Endothelial cell of umbilical vein (primary cell): ENCODE measurements at regions not wholly inside any gene's neighbourhood (a gene's known extent, or its start where the extent isn't known, plus 50 kb on each side); places are given as distances from the start of the nearest gene placed in this dataset.
A peak's percentile ranks its signal among the peaks of the same experiment; 100 is the strongest.

ENCODE experiments used
- BruUV-seq: library from RNA; stranded (reverse); fragments of 400-500 nt; replicated peaks from 2 replicates; lab custom pipeline; 2021; lab: Mats Ljungman, UMichigan
- CTCF ChIA-PET: fragments of 300-600, 350-600 bp; sonication (Branson Sonifier 250); formaldehyde crosslinking; loops from one replicate; lab custom pipeline; 2021; ENCODE audit warnings: antibody characterized with exemption, inconsistent platforms; lab: Charles Lee
- POLR2A ChIA-PET: fragments of 300-600, 350-600 bp; sonication (Branson Sonifier 250); formaldehyde crosslinking; loops from one replicate; lab custom pipeline; 2021; ENCODE audit warnings: antibody characterized with exemption, inconsistent platforms; lab: Charles Lee
- DNase-seq: peaks from one replicate; pipeline ENCODE4 v3.0.0-alpha.2; 2011; ENCODE audit warnings: low read depth, low spot score
- FAIRE-seq: peaks from 2 replicates; lab custom pipeline; 2011; peaks lifted over from hg19 to GRCh38; lab: Jason Lieb, UNC
- H2AFZ ChIP-seq: 2 replicates; pipeline ENCODE4 v1.6.0; 2012; ENCODE audit warnings: low read depth, low read length, control low read depth, inconsistent platforms
- H3K27ac ChIP-seq: 2 replicates; pipeline ENCODE4 v1.5.1; 2011; ENCODE audit warnings: low read depth, mild to moderate bottlenecking, control low read depth, low read length, moderate library complexity; ENCODE audit not compliant: insufficient read depth
- H3K27me3 ChIP-seq, 2 experiments: 2 replicates each; pipeline versions ENCODE4 v1.6.0 to v1.6.1; 2011; ENCODE audit warnings: low read length in 2 of 2, mixed read lengths in 1 of 2; ENCODE audit not compliant: control insufficient read depth in 2 of 2, insufficient read depth in 2 of 2
- H3K36me3 ChIP-seq, 2 experiments: 2 replicates in 1 of 2; 3 replicates in 1 of 2; pipeline ENCODE4 v1.5.1; 2011; ENCODE audit warnings: low read length in 2 of 2, mild to moderate bottlenecking in 1 of 2, moderate library complexity in 1 of 2; ENCODE audit not compliant: control insufficient read depth in 2 of 2, insufficient read depth in 2 of 2; ENCODE audit errors: extremely low read depth in 1 of 2
- H3K4me1 ChIP-seq: 3 replicates; pipeline ENCODE4 v1.5.1; 2011; ENCODE audit warnings: mild to moderate bottlenecking, low read length; ENCODE audit not compliant: control insufficient read depth, insufficient read depth; ENCODE audit errors: extremely low read depth
- H3K4me2 ChIP-seq: 2 replicates; pipeline ENCODE4 v1.6.1; 2011; ENCODE audit warnings: low read length, control low read depth, mixed read lengths; ENCODE audit not compliant: insufficient read depth
- H3K4me3 ChIP-seq, 3 experiments: fragments of 200-600 bp in 1 of 3; sonication (generic), shearing (Covaris generic) in 1 of 3; replicated peaks in 1 of 3; 2 replicates each; pipeline ENCODE4 v1.5.1; 2011 to 2016; ENCODE audit warnings: control low read depth in 3 of 3, low read length in 3 of 3, mild to moderate bottlenecking in 2 of 3, inconsistent platforms in 1 of 3, low read depth in 1 of 3, moderate library complexity in 1 of 3; ENCODE audit not compliant: insufficient read depth in 1 of 3
- H3K79me2 ChIP-seq: 2 replicates; pipeline ENCODE4 v1.6.0; 2012; ENCODE audit warnings: low read length, inconsistent platforms; ENCODE audit not compliant: control insufficient read depth, insufficient read depth
- H3K9ac ChIP-seq: replicated peaks from 2 replicates; pipeline ENCODE3; 2011; ENCODE audit warnings: low read length, control low read depth; ENCODE audit not compliant: insufficient read depth; ENCODE audit errors: extremely low read depth
- H3K9me1 ChIP-seq: replicated peaks from 3 replicates; pipeline ENCODE4 v1.6.0; 2011; ENCODE audit warnings: mild to moderate bottlenecking, low read length; ENCODE audit not compliant: control insufficient read depth, insufficient read depth; ENCODE audit errors: extremely low read depth
- H3K9me3 ChIP-seq: replicated peaks from 2 replicates; pipeline ENCODE4 v1.5.1; 2012; ENCODE audit warnings: low read length, inconsistent platforms; ENCODE audit not compliant: control insufficient read depth, insufficient read depth
- H4K20me1 ChIP-seq: replicated peaks from 2 replicates; pipeline ENCODE3; 2011; ENCODE audit warnings: mild to moderate bottlenecking, low read length; ENCODE audit not compliant: control insufficient read depth, insufficient read depth; ENCODE audit errors: extremely low read depth
- CTCF ChIP-seq, 2 donors: IDR thresholded peaks; 1 replicate in 1 of 2; 2 replicates in 1 of 2; pipeline ENCODE4 v1.5.1; 2011; ENCODE audit warnings: low read length in 2 of 2, mild to moderate bottlenecking in 2 of 2, moderate library complexity in 2 of 2, control low read depth in 1 of 2, inconsistent platforms in 1 of 2, low read depth in 1 of 2; ENCODE audit not compliant: insufficient read depth in 1 of 2; ENCODE audit errors: extremely low read depth in 1 of 2
- EZH2 ChIP-seq: IDR thresholded peaks from 2 replicates; pipeline ENCODE4 v1.6.1; 2012; ENCODE audit warnings: borderline replicate concordance, low read depth, mild to moderate bottlenecking, moderate library complexity, low read length, inconsistent platforms; ENCODE audit not compliant: severe bottlenecking
- FOS ChIP-seq: IDR thresholded peaks from 2 replicates; pipeline ENCODE4 v1.6.1; 2011; ENCODE audit warnings: mild to moderate bottlenecking, low read length, moderate library complexity, borderline replicate concordance; ENCODE audit not compliant: insufficient read depth
- GATA2 ChIP-seq: IDR thresholded peaks from 2 replicates; pipeline ENCODE4 v1.7.0; 2011; ENCODE audit warnings: low read depth, mild to moderate bottlenecking, moderate library complexity, mixed read lengths, low read length; ENCODE audit not compliant: insufficient read length, insufficient read depth
- JUN ChIP-seq: IDR thresholded peaks from 2 replicates; pipeline ENCODE4 v1.6.1; 2011; ENCODE audit warnings: borderline replicate concordance, low read depth; ENCODE audit not compliant: insufficient read length, insufficient read depth
- MAX ChIP-seq: IDR thresholded peaks from 2 replicates; pipeline ENCODE4 v1.6.1; 2011; ENCODE audit not compliant: insufficient read depth, insufficient read length
- MYC ChIP-seq: IDR thresholded peaks from one replicate; pipeline ENCODE4 v1.6.1; 2011; ENCODE audit warnings: mild to moderate bottlenecking, low read depth, low read length
- POLR2A ChIP-seq: IDR thresholded peaks from 2 replicates; pipeline ENCODE4 v1.6.1; 2012; ENCODE audit warnings: low read depth, mild to moderate bottlenecking, control low read depth, low read length
- POLR2AphosphoS5 ChIP-seq: IDR thresholded peaks from 2 replicates; pipeline ENCODE4 v1.6.1; 2012; ENCODE audit warnings: low read depth, mild to moderate bottlenecking, control low read depth, low read length, moderate library complexity; ENCODE audit not compliant: insufficient read depth
- dilution Hi-C: fragments of 300-500 bp; cut with MboI; formaldehyde crosslinking; loops from one replicate; pipeline ENCODE4 v1.15.0; 2019; ENCODE audit warnings: low sequenced_read_pairs; ENCODE audit not compliant: extremely low pct_ligation_motif_present
- intact Hi-C: fragments of 100-400 bp; cut with micrococcal nuclease; formaldehyde crosslinking; loops from one replicate; pipeline ENCODE4 v1.10.0; 2022

- CTCF ChIA-PET: interaction anchor here (1.1 to 1.4 kb wide), 3 partner anchors 13 to 155 kb away, joined by 3 to 4 read pairs (median 3); partner anchors contain the start of gene FUT8
- no peak for FAIRE-seq
Measured at GRCh38 chr14:65257425-65257824, 155.1 kb upstream of the FUT8 start.

DNA sequence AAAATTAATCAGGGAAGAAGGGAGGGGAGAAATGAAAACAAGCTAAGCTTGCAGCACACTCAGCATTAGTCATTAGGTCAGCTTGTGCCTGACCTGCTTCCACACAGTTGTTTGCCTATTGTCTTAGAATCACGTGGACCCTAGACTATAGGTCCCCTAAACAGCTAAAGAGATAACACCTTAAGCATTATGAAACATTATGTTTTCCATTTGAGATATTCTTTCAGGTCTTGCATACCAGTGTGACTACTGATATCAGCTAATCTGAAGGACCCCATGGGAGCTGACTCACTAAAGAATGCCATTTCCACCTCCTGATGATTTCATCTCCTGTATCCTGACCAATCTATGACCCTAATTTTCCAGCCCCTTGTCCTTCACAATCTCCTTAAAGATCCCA, 154.1 kb upstream of the FUT8 start:
- TF ChIP-seq POLR2A (peak; percentile 75), JUN (peak; percentile 95), MYC (peak; percentile 42), CTCF (IDR thresholded peaks at IDR 0.05; ENCODE audit: extremely low read depth in 1 of 2, insufficient read depth in 1 of 2, low read depth in 1 of 2, low read length in 2 of 2) (no peak), MAX (peak; percentile 79), EZH2 (no peak), GATA2 (peak; percentile 99), POLR2AphosphoS5 (peak; percentile 88), FOS (peak; percentile 97)
- DNase-seq (peak; percentile 94), FAIRE-seq (peak; percentile 98)
- no peaks in the 10 kb centered on the region for H3K9me1 ChIP-seq
- H3K9me3 ChIP-seq: no peaks in the 10 kb centered on the region
- no peaks in the 10 kb centered on the region for H3K36me3 ChIP-seq
- POLR2A ChIA-PET: interaction anchor here (0.9 kb wide), 1 partner anchor 8 kb away, joined by 3 read pairs; no protein-coding TSS in a partner anchor
- peaks cover 31% of the 10 kb centered on the region for H3K4me1 ChIP-seq
- no peaks in the 10 kb centered on the region for H4K20me1 ChIP-seq
- CTCF ChIA-PET: interaction anchor here (0.9 to 1.4 kb wide), 5 partner anchors 8 to 154 kb away, joined by 3 to 5 read pairs (median 3); partner anchors contain the start of gene FUT8
- no peak overlapping the region for H3K9ac ChIP-seq
- intact Hi-C loops (loop anchor here (2.0 to 5.0 kb wide), 3 partner anchors 14 to 156 kb away; partner anchors contain the start of gene MAX), dilution Hi-C loops (no loop called here)
- H3K4me2 ChIP-seq: peak overlapping the region; percentile 24
- H3K27ac ChIP-seq: peak overlapping the region; percentile 69
- H3K27me3 ChIP-seq: no peaks in the 10 kb centered on the region
- H2AFZ ChIP-seq: no peak overlapping the region
- no peaks in the 10 kb centered on the region for H3K79me2 ChIP-seq
- BruUV-seq: no TSS peak
- no peak overlapping the region for H3K4me3 ChIP-seq

More at GRCh38 chr14:65257425-65257824, 155.1 kb upstream of the FUT8 start:
- no peaks in the 10 kb centered on the region for H3K9me1 ChIP-seq
- dilution Hi-C loops: no loop called here
- BruUV-seq: no TSS peak
- intact Hi-C loops: loop anchor here (5.0 kb wide), 1 partner anchor 155 kb away; the partner anchor contains the start of gene MAX
- POLR2A ChIA-PET: no interaction called here
- H3K27me3 ChIP-seq: no peaks in the 10 kb centered on the region
- peak overlapping the region; percentile 24 for H3K9ac ChIP-seq
- no peak overlapping the region for H3K4me3 ChIP-seq
- H3K4me2 ChIP-seq: peak overlapping the region; percentile 40
- no peaks in the 10 kb centered on the region for H4K20me1 ChIP-seq
- peaks cover 28% of the 10 kb centered on the region for H3K4me1 ChIP-seq
- no peaks in the 10 kb centered on the region for H3K9me3 ChIP-seq
- peak overlapping the region; percentile 21 for H2AFZ ChIP-seq
- no peaks in the 10 kb centered on the region for H3K36me3 ChIP-seq
- H3K27ac ChIP-seq: peak overlapping the region; percentile 69
- TF ChIP-seq EZH2: no peak
- TF ChIP-seq FOS: no peak
- no peak for TF ChIP-seq POLR2A
- TF ChIP-seq MYC: no peak
- TF ChIP-seq JUN: no peak
- no peak for TF ChIP-seq GATA2
- no peak for TF ChIP-seq MAX
- no peak for DNase-seq
- no peaks in the 10 kb centered on the region for H3K79me2 ChIP-seq
